Endothelial cell of umbilical vein (primary cell): ENCODE measurements at regions not wholly inside any gene's neighbourhood (a gene's known extent, or its start where the extent isn't known, plus 50 kb on each side); places are given as distances from the start of the nearest gene placed in this dataset.

ENCODE experiments used
- BruUV-seq: library from RNA; stranded (reverse); fragments of 400-500 nt; replicated peaks from 2 replicates; lab custom pipeline; 2021; lab: Mats Ljungman, UMichigan
- CTCF ChIA-PET: fragments of 300-600, 350-600 bp; sonication (Branson Sonifier 250); formaldehyde crosslinking; loops from one replicate; lab custom pipeline; 2021; ENCODE audit warnings: antibody characterized with exemption, inconsistent platforms; lab: Charles Lee
- POLR2A ChIA-PET: fragments of 300-600, 350-600 bp; sonication (Branson Sonifier 250); formaldehyde crosslinking; loops from one replicate; lab custom pipeline; 2021; ENCODE audit warnings: antibody characterized with exemption, inconsistent platforms; lab: Charles Lee
- DNase-seq: peaks from one replicate; pipeline ENCODE4 v3.0.0-alpha.2; 2011; ENCODE audit warnings: low read depth, low spot score
- FAIRE-seq: peaks from 2 replicates; lab custom pipeline; 2011; peaks lifted over from hg19 to GRCh38; lab: Jason Lieb, UNC
- H2AFZ ChIP-seq: 2 replicates; pipeline ENCODE4 v1.6.0; 2012; ENCODE audit warnings: low read depth, low read length, control low read depth, inconsistent platforms
- H3K27ac ChIP-seq: 2 replicates; pipeline ENCODE4 v1.5.1; 2011; ENCODE audit warnings: low read depth, mild to moderate bottlenecking, control low read depth, low read length, moderate library complexity; ENCODE audit not compliant: insufficient read depth
- H3K27me3 ChIP-seq, 2 experiments: 2 replicates each; pipeline versions ENCODE4 v1.6.0 to v1.6.1; 2011; ENCODE audit warnings: low read length in 2 of 2, mixed read lengths in 1 of 2; ENCODE audit not compliant: control insufficient read depth in 2 of 2, insufficient read depth in 2 of 2
- H3K36me3 ChIP-seq, 2 experiments: 2 replicates in 1 of 2; 3 replicates in 1 of 2; pipeline ENCODE4 v1.5.1; 2011; ENCODE audit warnings: low read length in 2 of 2, mild to moderate bottlenecking in 1 of 2, moderate library complexity in 1 of 2; ENCODE audit not compliant: control insufficient read depth in 2 of 2, insufficient read depth in 2 of 2; ENCODE audit errors: extremely low read depth in 1 of 2
- H3K4me1 ChIP-seq: 3 replicates; pipeline ENCODE4 v1.5.1; 2011; ENCODE audit warnings: mild to moderate bottlenecking, low read length; ENCODE audit not compliant: control insufficient read depth, insufficient read depth; ENCODE audit errors: extremely low read depth
- H3K4me2 ChIP-seq: 2 replicates; pipeline ENCODE4 v1.6.1; 2011; ENCODE audit warnings: low read length, control low read depth, mixed read lengths; ENCODE audit not compliant: insufficient read depth
- H3K4me3 ChIP-seq, 3 experiments: fragments of 200-600 bp in 1 of 3; sonication (generic), shearing (Covaris generic) in 1 of 3; replicated peaks in 1 of 3; 2 replicates each; pipeline ENCODE4 v1.5.1; 2011 to 2016; ENCODE audit warnings: control low read depth in 3 of 3, low read length in 3 of 3, mild to moderate bottlenecking in 2 of 3, inconsistent platforms in 1 of 3, low read depth in 1 of 3, moderate library complexity in 1 of 3; ENCODE audit not compliant: insufficient read depth in 1 of 3
- H3K79me2 ChIP-seq: 2 replicates; pipeline ENCODE4 v1.6.0; 2012; ENCODE audit warnings: low read length, inconsistent platforms; ENCODE audit not compliant: control insufficient read depth, insufficient read depth
- H3K9ac ChIP-seq: replicated peaks from 2 replicates; pipeline ENCODE3; 2011; ENCODE audit warnings: low read length, control low read depth; ENCODE audit not compliant: insufficient read depth; ENCODE audit errors: extremely low read depth
- H3K9me1 ChIP-seq: replicated peaks from 3 replicates; pipeline ENCODE4 v1.6.0; 2011; ENCODE audit warnings: mild to moderate bottlenecking, low read length; ENCODE audit not compliant: control insufficient read depth, insufficient read depth; ENCODE audit errors: extremely low read depth
- H3K9me3 ChIP-seq: replicated peaks from 2 replicates; pipeline ENCODE4 v1.5.1; 2012; ENCODE audit warnings: low read length, inconsistent platforms; ENCODE audit not compliant: control insufficient read depth, insufficient read depth
- H4K20me1 ChIP-seq: replicated peaks from 2 replicates; pipeline ENCODE3; 2011; ENCODE audit warnings: mild to moderate bottlenecking, low read length; ENCODE audit not compliant: control insufficient read depth, insufficient read depth; ENCODE audit errors: extremely low read depth
- CTCF ChIP-seq, 2 donors: IDR thresholded peaks; 1 replicate in 1 of 2; 2 replicates in 1 of 2; pipeline ENCODE4 v1.5.1; 2011; ENCODE audit warnings: low read length in 2 of 2, mild to moderate bottlenecking in 2 of 2, moderate library complexity in 2 of 2, control low read depth in 1 of 2, inconsistent platforms in 1 of 2, low read depth in 1 of 2; ENCODE audit not compliant: insufficient read depth in 1 of 2; ENCODE audit errors: extremely low read depth in 1 of 2
- EZH2 ChIP-seq: IDR thresholded peaks from 2 replicates; pipeline ENCODE4 v1.6.1; 2012; ENCODE audit warnings: borderline replicate concordance, low read depth, mild to moderate bottlenecking, moderate library complexity, low read length, inconsistent platforms; ENCODE audit not compliant: severe bottlenecking
- FOS ChIP-seq: IDR thresholded peaks from 2 replicates; pipeline ENCODE4 v1.6.1; 2011; ENCODE audit warnings: mild to moderate bottlenecking, low read length, moderate library complexity, borderline replicate concordance; ENCODE audit not compliant: insufficient read depth
- GATA2 ChIP-seq: IDR thresholded peaks from 2 replicates; pipeline ENCODE4 v1.7.0; 2011; ENCODE audit warnings: low read depth, mild to moderate bottlenecking, moderate library complexity, mixed read lengths, low read length; ENCODE audit not compliant: insufficient read length, insufficient read depth
- JUN ChIP-seq: IDR thresholded peaks from 2 replicates; pipeline ENCODE4 v1.6.1; 2011; ENCODE audit warnings: borderline replicate concordance, low read depth; ENCODE audit not compliant: insufficient read length, insufficient read depth
- MYC ChIP-seq: IDR thresholded peaks from one replicate; pipeline ENCODE4 v1.6.1; 2011; ENCODE audit warnings: mild to moderate bottlenecking, low read depth, low read length
- POLR2A ChIP-seq: IDR thresholded peaks from 2 replicates; pipeline ENCODE4 v1.6.1; 2012; ENCODE audit warnings: low read depth, mild to moderate bottlenecking, control low read depth, low read length
- POLR2AphosphoS5 ChIP-seq: IDR thresholded peaks from 2 replicates; pipeline ENCODE4 v1.6.1; 2012; ENCODE audit warnings: low read depth, mild to moderate bottlenecking, control low read depth, low read length, moderate library complexity; ENCODE audit not compliant: insufficient read depth
- dilution Hi-C: fragments of 300-500 bp; cut with MboI; formaldehyde crosslinking; loops from one replicate; pipeline ENCODE4 v1.15.0; 2019; ENCODE audit warnings: low sequenced_read_pairs; ENCODE audit not compliant: extremely low pct_ligation_motif_present
- intact Hi-C: fragments of 100-400 bp; cut with micrococcal nuclease; formaldehyde crosslinking; loops from one replicate; pipeline ENCODE4 v1.10.0; 2022
- TF ChIP-seq, protein P1 (sequence below): IDR thresholded peaks from 2 replicates; pipeline ENCODE4 v1.6.1; 2011; ENCODE audit not compliant: insufficient read depth, insufficient read length

DNA sequence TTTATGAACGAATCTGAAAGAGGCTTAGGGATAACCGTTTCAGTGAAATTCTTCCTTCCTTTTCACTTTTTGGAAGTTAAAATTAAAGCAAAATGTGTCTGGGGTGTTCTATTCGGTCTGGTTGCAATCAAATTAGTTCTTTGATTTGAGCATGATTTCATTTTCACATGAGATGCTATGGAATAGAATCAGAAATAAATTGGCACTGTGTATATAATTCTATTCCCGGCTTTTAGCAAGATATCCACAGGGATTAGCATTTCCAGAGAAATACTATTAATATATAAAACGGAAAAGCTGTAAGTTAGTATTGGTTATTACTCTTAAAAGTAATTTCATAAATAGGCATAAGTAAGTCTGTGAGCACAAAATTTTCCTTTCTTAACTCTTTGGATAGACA lies 1676.8 kb upstream of the PCDH7 start:
- H3K79me2 ChIP-seq, result no peaks in the 10 kb centered on the region
- TF ChIP-seq FOS (no peak), POLR2AphosphoS5 (no peak), CTCF (IDR thresholded peaks at IDR 0.05; ENCODE audit: extremely low read depth in 1 of 2, insufficient read depth in 1 of 2, low read depth in 1 of 2, low read length in 2 of 2) (no peak), EZH2 (no peak), POLR2A (no peak), GATA2 (no peak), JUN (no peak), MYC (no peak)
- TF ChIP-seq, protein P1, sequence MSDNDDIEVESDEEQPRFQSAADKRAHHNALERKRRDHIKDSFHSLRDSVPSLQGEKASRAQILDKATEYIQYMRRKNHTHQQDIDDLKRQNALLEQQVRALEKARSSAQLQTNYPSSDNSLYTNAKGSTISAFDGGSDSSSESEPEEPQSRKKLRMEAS, result no peak
- no peaks in the 10 kb centered on the region for H3K9me3 ChIP-seq
- H3K4me2 ChIP-seq, result no peak overlapping the region
- dilution Hi-C loops (no loop called here), intact Hi-C loops (no loop called here)
- H4K20me1 ChIP-seq, result no peaks in the 10 kb centered on the region
- H3K27me3 ChIP-seq, result no peaks in the 10 kb centered on the region
- H2AFZ ChIP-seq, result no peak overlapping the region
- BruUV-seq, result no TSS peak
- H3K9me1 ChIP-seq, result no peaks in the 10 kb centered on the region
- ChIA-PET CTCF (no interaction called here), POLR2A (no interaction called here)
- H3K9ac ChIP-seq, result no peak overlapping the region
- FAIRE-seq, result no peak
- no peak overlapping the region for H3K27ac ChIP-seq
- no peak overlapping the region for H3K4me3 ChIP-seq
- H3K4me1 ChIP-seq, result no peaks in the 10 kb centered on the region
- DNase-seq, result no peak
- no peaks in the 10 kb centered on the region for H3K36me3 ChIP-seq
